ENCODE measurements at regions not wholly inside any gene's neighbourhood (a gene's known extent, or its start where the extent isn't known, plus 50 kb on each side); places are given as distances from the start of the nearest gene placed in this dataset.

DNA sequence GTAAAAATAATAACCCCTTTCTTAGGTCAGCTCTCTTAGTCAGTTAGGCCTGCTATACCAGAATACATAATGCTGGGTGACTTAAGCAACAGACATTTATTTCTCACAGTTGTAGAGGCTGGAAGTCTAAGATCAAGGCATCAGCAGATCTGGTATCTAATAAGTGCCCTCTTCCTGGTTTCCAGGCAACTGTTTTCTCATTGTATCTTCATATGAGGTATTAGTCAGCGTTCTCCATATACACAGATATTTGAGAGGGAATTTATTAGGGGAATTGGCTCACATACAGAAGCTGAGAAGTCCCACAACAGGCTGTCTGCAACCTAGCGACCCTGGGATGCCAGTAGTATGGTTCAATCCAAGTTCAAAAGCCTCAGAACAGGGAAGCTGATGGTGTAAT is 896.0 kb downstream of the GALC start:
- Histone ChIP-seq H3K27ac (ENCODE audit: low read length) (no peak overlapping the region), H3K4me1 (ENCODE audit: control insufficient read depth in 1 of 2, insufficient read depth in 2 of 2, low read length in 2 of 2) (no peaks in the 10 kb centered on the region), H3K27me3 (ENCODE audit: low read depth, low read length) (no peaks in the 10 kb centered on the region), H3K4me3 (ENCODE audit: low read depth in 1 of 2, low read length in 2 of 2) (no peak overlapping the region), H3K36me3 (ENCODE audit: control insufficient read depth in 1 of 2, insufficient read depth in 2 of 2, low read length in 2 of 2) (no peaks in the 10 kb centered on the region), H3K9me3 (ENCODE audit: control insufficient read depth in 1 of 2, low read length in 2 of 2) (no peaks in the 10 kb centered on the region)

DNA sequence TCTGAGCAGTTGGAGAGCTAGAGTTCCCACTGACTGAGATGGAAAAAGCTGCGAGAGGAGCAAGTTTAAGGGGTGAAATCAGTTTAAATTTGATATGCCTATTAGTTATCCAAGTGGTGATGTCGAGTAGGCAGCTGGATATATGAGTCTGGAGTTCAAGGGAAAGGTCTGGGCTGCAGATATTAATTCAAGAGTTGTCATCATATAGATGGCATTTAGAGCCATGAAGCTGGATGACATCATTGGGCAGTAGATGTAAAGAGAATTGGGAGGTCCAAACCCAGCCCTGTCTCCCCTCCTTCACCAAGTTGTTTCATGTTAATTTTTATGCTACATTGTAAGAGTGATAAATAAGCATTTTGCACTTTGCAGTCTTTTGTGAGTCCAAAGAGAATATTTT is 898.1 kb downstream of the GALC start:
- Histone ChIP-seq H3K27me3 (ENCODE audit: low read depth, low read length) (no peaks in the 10 kb centered on the region), H3K4me3 (ENCODE audit: low read depth in 1 of 2, low read length in 2 of 2) (no peak overlapping the region), H3K4me1 (ENCODE audit: control insufficient read depth in 1 of 2, insufficient read depth in 2 of 2, low read length in 2 of 2) (no peaks in the 10 kb centered on the region), H3K36me3 (ENCODE audit: control insufficient read depth in 1 of 2, insufficient read depth in 2 of 2, low read length in 2 of 2) (no peaks in the 10 kb centered on the region), H3K27ac (ENCODE audit: low read length) (no peak overlapping the region), H3K9me3 (ENCODE audit: control insufficient read depth in 1 of 2, low read length in 2 of 2) (no peaks in the 10 kb centered on the region)

DNA sequence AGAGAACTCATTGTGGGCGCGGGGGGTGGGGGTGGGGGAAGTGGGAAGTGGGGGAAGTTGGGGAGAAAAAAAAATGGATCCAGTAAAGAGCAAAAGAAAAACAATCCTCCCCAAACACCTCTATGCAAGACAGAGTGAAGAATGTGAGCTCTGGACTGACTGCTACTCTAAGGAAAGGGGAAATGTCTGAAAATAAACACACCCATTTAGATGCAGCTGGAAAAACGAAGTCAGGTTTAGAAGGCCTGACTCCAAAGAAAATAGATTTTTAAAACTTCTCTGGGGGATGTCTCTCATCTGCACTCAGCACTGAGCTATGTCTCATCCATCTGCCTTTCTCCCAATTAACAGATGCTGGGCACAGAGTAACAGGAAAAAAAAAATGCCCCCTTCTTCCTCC is 904.4 kb downstream of the GALC start:
- Histone ChIP-seq H3K9me3 (ENCODE audit: control insufficient read depth in 1 of 2, low read length in 2 of 2) (no peaks in the 10 kb centered on the region), H3K4me1 (ENCODE audit: control insufficient read depth in 1 of 2, insufficient read depth in 2 of 2, low read length in 2 of 2) (no peaks in the 10 kb centered on the region), H3K27ac (ENCODE audit: low read length) (no peak overlapping the region), H3K36me3 (ENCODE audit: control insufficient read depth in 1 of 2, insufficient read depth in 2 of 2, low read length in 2 of 2) (no peaks in the 10 kb centered on the region), H3K27me3 (ENCODE audit: low read depth, low read length) (no peaks in the 10 kb centered on the region), H3K4me3 (ENCODE audit: low read depth in 1 of 2, low read length in 2 of 2) (no peak overlapping the region)

DNA sequence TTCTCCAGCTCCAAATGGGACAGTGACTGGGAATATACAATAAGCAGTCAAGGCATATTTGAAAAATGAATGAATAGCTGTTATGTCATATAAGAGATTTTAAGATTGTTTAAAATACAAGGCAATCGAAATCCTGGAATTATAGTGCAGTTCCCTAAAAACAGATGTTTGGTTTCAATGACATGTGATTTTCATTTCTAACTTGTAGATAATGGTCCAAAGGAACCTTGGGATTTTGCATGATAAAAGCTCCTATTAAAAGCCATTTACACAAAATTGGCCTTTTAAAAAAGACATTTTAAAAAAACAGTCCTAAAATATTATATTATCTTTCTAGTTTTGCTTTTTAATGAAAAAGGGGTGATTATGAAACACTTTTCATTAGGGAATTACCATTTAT is 905.1 kb downstream of the GALC start:
- no peaks in the 10 kb centered on the region for H3K9me3 ChIP-seq (ENCODE audit: control insufficient read depth in 1 of 2, low read length in 2 of 2)
- no peaks in the 10 kb centered on the region for H3K4me1 ChIP-seq (ENCODE audit: control insufficient read depth in 1 of 2, insufficient read depth in 2 of 2, low read length in 2 of 2)
- no peak overlapping the region for H3K27ac ChIP-seq (ENCODE audit: low read length)
- no peak overlapping the region for H3K4me3 ChIP-seq (ENCODE audit: low read depth in 1 of 2, low read length in 2 of 2)
- H3K27me3 ChIP-seq (ENCODE audit: low read depth, low read length), result no peaks in the 10 kb centered on the region
- H3K36me3 ChIP-seq (ENCODE audit: control insufficient read depth in 1 of 2, insufficient read depth in 2 of 2, low read length in 2 of 2), result no peaks in the 10 kb centered on the region

DNA sequence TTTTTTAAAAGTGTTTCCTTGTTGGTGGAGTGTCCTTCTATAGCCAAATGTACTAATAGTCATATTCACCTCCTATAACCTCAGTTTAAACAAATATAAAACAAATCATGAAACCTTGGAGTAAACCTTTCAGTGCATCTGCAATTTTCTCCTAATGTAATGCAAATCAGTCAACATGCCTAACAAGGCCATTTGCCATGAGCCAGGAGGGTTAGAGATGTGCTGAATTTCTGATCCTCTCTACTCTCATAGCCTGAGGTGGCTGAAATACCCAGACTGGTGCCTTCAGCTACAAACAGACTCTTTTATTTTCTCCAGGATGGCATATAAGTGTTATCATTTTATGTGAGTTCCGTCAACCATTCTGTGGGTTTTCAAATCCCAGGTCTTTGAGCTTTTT is 908.1 kb downstream of the GALC start:
- Histone ChIP-seq H3K27me3 (ENCODE audit: low read depth, low read length) (no peaks in the 10 kb centered on the region), H3K27ac (ENCODE audit: low read length) (no peak overlapping the region), H3K4me3 (ENCODE audit: low read depth in 1 of 2, low read length in 2 of 2) (no peak overlapping the region), H3K4me1 (ENCODE audit: control insufficient read depth in 1 of 2, insufficient read depth in 2 of 2, low read length in 2 of 2) (no peaks in the 10 kb centered on the region), H3K9me3 (ENCODE audit: control insufficient read depth in 1 of 2, low read length in 2 of 2) (no peaks in the 10 kb centered on the region), H3K36me3 (ENCODE audit: control insufficient read depth in 1 of 2, insufficient read depth in 2 of 2, low read length in 2 of 2) (no peaks in the 10 kb centered on the region)

DNA sequence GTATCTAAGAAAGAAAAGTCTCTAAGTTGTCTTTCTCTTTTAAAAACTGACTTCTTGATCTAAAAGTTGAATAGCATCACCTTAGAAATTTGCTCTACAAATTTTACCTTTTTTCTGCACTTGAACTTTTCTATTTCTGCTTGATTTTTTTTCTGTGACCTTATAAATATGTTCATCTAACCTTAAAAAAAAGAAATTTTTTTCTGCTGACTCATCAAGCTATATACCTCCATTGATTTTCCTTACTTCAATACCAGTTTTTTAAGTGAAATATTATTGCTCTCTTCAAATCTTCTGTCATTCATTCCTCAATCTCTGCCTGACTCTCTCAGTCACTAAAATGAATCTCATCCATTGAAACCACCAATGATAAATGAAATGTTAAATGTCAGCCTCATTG is 910.1 kb downstream of the GALC start:
- Histone ChIP-seq H3K27me3 (ENCODE audit: low read depth, low read length) (no peaks in the 10 kb centered on the region), H3K36me3 (ENCODE audit: control insufficient read depth in 1 of 2, insufficient read depth in 2 of 2, low read length in 2 of 2) (no peaks in the 10 kb centered on the region), H3K9me3 (ENCODE audit: control insufficient read depth in 1 of 2, low read length in 2 of 2) (no peaks in the 10 kb centered on the region), H3K4me3 (ENCODE audit: low read depth in 1 of 2, low read length in 2 of 2) (no peak overlapping the region), H3K27ac (ENCODE audit: low read length) (no peak overlapping the region), H3K4me1 (ENCODE audit: control insufficient read depth in 1 of 2, insufficient read depth in 2 of 2, low read length in 2 of 2) (no peaks in the 10 kb centered on the region)

DNA sequence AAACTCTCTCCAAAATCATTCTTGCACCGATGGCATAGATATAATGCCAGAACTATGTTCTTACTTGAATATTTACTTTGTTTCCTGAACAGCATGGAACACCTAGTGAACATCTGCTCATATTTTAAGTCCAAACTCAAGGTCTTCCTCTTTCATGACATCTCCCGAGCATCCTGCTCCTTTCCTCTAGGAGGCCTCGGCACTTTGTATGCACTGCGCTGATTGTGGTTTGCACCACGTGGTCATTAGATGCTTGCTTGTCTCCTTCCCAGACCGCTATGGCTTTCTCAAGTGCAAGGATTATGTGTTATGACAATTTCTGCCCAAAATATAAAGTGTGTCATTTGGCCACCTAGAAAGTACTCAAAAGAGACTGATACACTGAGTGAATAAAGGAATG is 912.0 kb downstream of the GALC start:
- H3K27me3 ChIP-seq (ENCODE audit: low read depth, low read length), result no peaks in the 10 kb centered on the region
- no peaks in the 10 kb centered on the region for H3K9me3 ChIP-seq (ENCODE audit: control insufficient read depth in 1 of 2, low read length in 2 of 2)
- no peaks in the 10 kb centered on the region for H3K36me3 ChIP-seq (ENCODE audit: control insufficient read depth in 1 of 2, insufficient read depth in 2 of 2, low read length in 2 of 2)
- H3K4me3 ChIP-seq (ENCODE audit: low read depth in 1 of 2, low read length in 2 of 2), result no peak overlapping the region
- no peak overlapping the region for H3K27ac ChIP-seq (ENCODE audit: low read length)
- no peaks in the 10 kb centered on the region for H3K4me1 ChIP-seq (ENCODE audit: control insufficient read depth in 1 of 2, insufficient read depth in 2 of 2, low read length in 2 of 2)

DNA sequence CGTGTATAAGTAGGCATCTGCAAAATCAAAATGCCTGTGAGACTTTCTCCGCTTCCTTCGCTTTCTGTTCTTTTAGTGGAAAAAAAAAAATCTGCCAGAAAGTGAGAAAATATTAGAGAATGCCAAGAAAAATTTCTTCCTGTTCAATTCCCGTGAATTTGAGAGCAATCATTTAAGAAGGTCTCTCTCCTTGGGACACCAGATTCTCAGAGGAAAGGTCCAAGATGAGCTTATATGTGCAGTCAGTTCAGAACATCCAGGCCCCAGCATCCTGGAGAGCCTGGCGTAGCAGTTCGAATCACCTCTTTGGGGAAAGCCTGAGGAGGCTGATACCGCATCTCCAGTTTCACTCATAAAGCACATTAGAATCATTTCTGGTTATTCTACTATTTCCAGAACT is 912.8 kb downstream of the GALC start:
- H3K9me3 ChIP-seq (ENCODE audit: control insufficient read depth in 1 of 2, low read length in 2 of 2), result no peaks in the 10 kb centered on the region
- no peaks in the 10 kb centered on the region for H3K36me3 ChIP-seq (ENCODE audit: control insufficient read depth in 1 of 2, insufficient read depth in 2 of 2, low read length in 2 of 2)
- no peaks in the 10 kb centered on the region for H3K27me3 ChIP-seq (ENCODE audit: low read depth, low read length)
- no peak overlapping the region for H3K4me3 ChIP-seq (ENCODE audit: low read depth in 1 of 2, low read length in 2 of 2)
- no peaks in the 10 kb centered on the region for H3K4me1 ChIP-seq (ENCODE audit: control insufficient read depth in 1 of 2, insufficient read depth in 2 of 2, low read length in 2 of 2)
- no peak overlapping the region for H3K27ac ChIP-seq (ENCODE audit: low read length)

DNA sequence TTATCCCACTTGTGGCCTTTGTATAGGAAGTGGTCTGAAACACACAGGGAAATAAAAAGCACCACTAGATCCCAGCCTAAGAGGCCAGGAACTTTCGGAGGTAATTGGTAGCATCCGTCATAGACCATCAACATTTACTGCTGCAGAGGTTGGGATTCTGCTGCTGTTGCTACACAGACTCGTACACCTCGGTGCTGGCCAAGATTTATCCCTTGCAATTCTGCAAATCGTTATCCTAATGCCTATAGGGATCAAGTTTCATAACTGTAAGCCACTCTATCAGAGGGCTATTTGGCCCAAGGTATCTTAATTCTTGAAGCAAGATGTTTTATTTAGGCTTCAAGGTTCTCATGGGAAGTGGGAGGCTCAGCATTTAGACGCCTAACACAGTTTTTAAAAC is 913.6 kb downstream of the GALC start:
- H3K27ac ChIP-seq (ENCODE audit: low read length), result no peak overlapping the region
- H3K4me1 ChIP-seq (ENCODE audit: control insufficient read depth in 1 of 2, insufficient read depth in 2 of 2, low read length in 2 of 2), result no peaks in the 10 kb centered on the region
- H3K36me3 ChIP-seq (ENCODE audit: control insufficient read depth in 1 of 2, insufficient read depth in 2 of 2, low read length in 2 of 2), result no peaks in the 10 kb centered on the region
- H3K4me3 ChIP-seq (ENCODE audit: low read depth in 1 of 2, low read length in 2 of 2), result no peak overlapping the region
- no peaks in the 10 kb centered on the region for H3K9me3 ChIP-seq (ENCODE audit: control insufficient read depth in 1 of 2, low read length in 2 of 2)
- no peaks in the 10 kb centered on the region for H3K27me3 ChIP-seq (ENCODE audit: low read depth, low read length)

DNA sequence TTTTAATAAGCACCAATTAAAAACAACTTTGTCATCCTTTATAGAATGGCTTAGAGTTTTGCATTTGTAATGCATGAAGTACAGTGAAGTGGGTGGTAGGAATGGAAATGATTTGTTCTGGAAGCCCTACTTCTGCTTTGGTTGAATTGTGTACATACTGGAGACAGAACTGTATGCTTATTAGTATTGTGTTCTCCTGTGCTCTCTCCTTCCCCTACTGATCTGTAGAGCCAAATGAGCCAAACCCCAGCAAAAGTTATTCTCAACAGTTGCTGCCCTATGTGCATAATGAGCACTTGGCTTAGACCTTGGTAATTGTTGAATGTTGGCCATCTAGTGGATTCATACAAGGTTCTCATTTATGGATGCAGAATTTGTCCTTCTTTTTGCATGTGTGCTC is 916.1 kb downstream of the GALC start:
- no peak overlapping the region for H3K27ac ChIP-seq (ENCODE audit: low read length)
- H3K4me1 ChIP-seq (ENCODE audit: control insufficient read depth in 1 of 2, insufficient read depth in 2 of 2, low read length in 2 of 2), result no peaks in the 10 kb centered on the region
- H3K27me3 ChIP-seq (ENCODE audit: low read depth, low read length), result no peaks in the 10 kb centered on the region
- no peaks in the 10 kb centered on the region for H3K36me3 ChIP-seq (ENCODE audit: control insufficient read depth in 1 of 2, insufficient read depth in 2 of 2, low read length in 2 of 2)
- H3K4me3 ChIP-seq (ENCODE audit: low read depth in 1 of 2, low read length in 2 of 2), result no peak overlapping the region
- H3K9me3 ChIP-seq (ENCODE audit: control insufficient read depth in 1 of 2, low read length in 2 of 2), result no peaks in the 10 kb centered on the region

DNA sequence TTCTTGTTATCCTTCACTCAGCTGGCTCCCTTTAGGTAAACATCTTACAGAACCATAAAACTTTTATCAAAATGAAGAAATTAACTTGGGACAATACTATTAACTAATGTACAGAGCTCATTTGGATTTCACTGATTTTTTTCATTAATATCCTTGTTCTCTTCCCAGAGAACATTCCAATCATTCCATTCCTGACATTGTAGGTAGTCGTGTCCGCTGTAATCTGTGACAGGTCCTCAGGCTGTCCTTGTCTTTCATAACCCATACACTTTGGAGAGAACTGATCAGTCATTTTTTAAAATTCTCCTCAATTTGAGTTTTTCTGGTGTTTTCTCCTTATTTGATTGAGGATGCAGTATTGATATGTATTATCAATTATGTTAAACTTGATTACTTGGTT is 916.8 kb downstream of the GALC start:
- H3K27me3 ChIP-seq (ENCODE audit: low read depth, low read length), result no peaks in the 10 kb centered on the region
- H3K9me3 ChIP-seq (ENCODE audit: control insufficient read depth in 1 of 2, low read length in 2 of 2), result no peaks in the 10 kb centered on the region
- no peak overlapping the region for H3K27ac ChIP-seq (ENCODE audit: low read length)
- H3K4me3 ChIP-seq (ENCODE audit: low read depth in 1 of 2, low read length in 2 of 2), result no peak overlapping the region
- H3K36me3 ChIP-seq (ENCODE audit: control insufficient read depth in 1 of 2, insufficient read depth in 2 of 2, low read length in 2 of 2), result no peaks in the 10 kb centered on the region
- H3K4me1 ChIP-seq (ENCODE audit: control insufficient read depth in 1 of 2, insufficient read depth in 2 of 2, low read length in 2 of 2), result no peaks in the 10 kb centered on the region

DNA sequence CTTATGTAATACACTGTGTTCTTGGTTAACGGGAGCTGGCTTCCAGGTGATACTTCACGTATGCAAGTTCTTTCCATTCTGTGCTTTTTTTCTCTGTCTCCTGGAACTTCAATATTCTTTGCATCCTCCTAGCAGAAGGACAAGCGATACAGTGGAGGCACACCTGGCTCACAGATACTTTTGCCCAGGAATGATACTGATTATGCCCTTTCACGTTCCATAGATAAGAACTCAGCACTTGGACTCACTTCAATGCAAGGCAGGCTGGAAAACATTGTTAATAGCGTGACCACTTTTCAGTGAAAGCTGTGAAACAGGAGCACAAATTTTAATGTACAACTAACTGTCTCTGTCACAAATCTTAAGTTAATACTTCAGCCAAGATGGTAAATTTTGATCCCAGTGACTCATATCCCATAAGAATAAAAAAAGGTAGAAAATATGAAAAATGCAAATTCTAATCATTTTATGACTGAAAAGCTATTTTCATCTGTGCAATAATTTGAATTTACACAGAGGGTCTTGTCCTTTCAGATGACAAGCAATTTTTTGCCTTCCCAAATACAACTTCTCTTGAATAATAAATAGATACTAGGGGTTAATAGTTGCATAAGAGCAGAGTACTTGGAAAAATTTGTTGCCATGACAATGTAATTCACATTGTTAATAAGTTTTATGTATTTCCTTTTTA is 919.0 kb downstream of the GALC start:
- H3K4me1 ChIP-seq (ENCODE audit: control insufficient read depth in 1 of 2, insufficient read depth in 2 of 2, low read length in 2 of 2), result no peaks in the 10 kb centered on the region
- H3K27ac ChIP-seq (ENCODE audit: low read length), result no peak overlapping the region
- no peaks in the 10 kb centered on the region for H3K27me3 ChIP-seq (ENCODE audit: low read depth, low read length)
- H3K9me3 ChIP-seq (ENCODE audit: control insufficient read depth in 1 of 2, low read length in 2 of 2), result no peaks in the 10 kb centered on the region
- H3K4me3 ChIP-seq (ENCODE audit: low read depth in 1 of 2, low read length in 2 of 2), result no peak overlapping the region
- H3K36me3 ChIP-seq (ENCODE audit: control insufficient read depth in 1 of 2, insufficient read depth in 2 of 2, low read length in 2 of 2), result no peaks in the 10 kb centered on the region

Measured in muscle layer of duodenum (tissue), 2 donors.